GM19397 (cell line): ENCODE measurements at regions not wholly inside any gene's neighbourhood (a gene's known extent, or its start where the extent isn't known, plus 50 kb on each side); places are given as distances from the start of the nearest gene placed in this dataset.

ENCODE experiments used
- ATAC-seq: cut with Tn5 transposase; IDR thresholded peaks from one replicate; pipeline ENCODE4 v1.9.1; 2021; ENCODE audit warnings: mild to moderate bottlenecking, moderate library complexity; ENCODE audit not compliant: unreplicated experiment

- no peak for ATAC-seq
Observed at GRCh38 chr3:46114323-46114988, 87.2 kb upstream of the XCR1 start.

- ATAC-seq: no peak
Observed at GRCh38 chr3:46113608-46114007, 86.3 kb upstream of the XCR1 start.

- no peak for ATAC-seq
Observed at GRCh38 chr3:46112984-46113383, 85.7 kb upstream of the XCR1 start.

GRCh38 chr3:46112296-46112695 lies 85.0 kb upstream of the XCR1 start:
- ATAC-seq: no peak

- peak; percentile 76 for ATAC-seq
Observed at GRCh38 chr3:46110701-46111493, 83.6 kb upstream of the XCR1 start.

DNA sequence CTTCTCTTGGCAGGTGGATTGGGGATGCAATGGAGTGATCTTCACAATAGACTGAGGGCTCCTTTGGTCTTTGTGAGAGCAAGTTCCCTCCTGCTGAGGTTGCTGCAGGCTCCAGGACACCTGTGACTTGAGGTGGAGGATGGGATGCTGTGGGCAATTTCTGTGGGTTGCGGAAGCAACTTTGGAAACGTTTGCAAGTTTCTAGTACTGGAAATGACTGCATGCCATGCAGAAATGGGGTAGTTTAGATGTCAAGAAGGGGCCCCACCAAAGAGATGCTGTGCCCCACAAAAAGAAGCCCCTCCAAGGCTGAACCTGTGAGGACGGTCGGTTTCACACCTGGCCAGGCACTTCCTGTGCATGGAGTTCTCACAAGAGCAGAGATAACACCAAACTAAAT lies 80.4 kb upstream of the XCR1 start:
- no peak for ATAC-seq

- ATAC-seq: no peak
Observed at GRCh38 chr3:46105306-46105919, 78.1 kb upstream of the XCR1 start.

DNA sequence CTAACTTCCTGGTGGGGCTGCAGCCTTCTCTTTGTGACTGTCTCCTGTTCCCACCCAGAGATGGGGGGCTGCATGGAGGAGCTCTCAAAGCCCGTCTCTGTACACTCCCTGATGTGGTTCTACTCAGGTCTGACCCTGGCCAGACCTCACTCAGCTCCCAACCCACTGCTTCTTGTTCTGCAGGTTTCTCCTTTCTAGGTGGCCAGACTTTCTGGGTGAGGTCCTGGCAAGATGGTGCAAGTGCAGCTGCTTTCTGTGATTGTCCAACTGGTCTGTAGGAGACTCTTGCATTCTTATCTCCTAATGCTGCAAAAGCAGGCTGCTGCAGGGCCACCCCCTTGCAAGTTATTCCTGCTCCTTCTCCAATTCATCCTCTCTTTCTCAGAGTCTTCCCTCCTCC lies 77.4 kb upstream of the XCR1 start:
- no peak for ATAC-seq

DNA sequence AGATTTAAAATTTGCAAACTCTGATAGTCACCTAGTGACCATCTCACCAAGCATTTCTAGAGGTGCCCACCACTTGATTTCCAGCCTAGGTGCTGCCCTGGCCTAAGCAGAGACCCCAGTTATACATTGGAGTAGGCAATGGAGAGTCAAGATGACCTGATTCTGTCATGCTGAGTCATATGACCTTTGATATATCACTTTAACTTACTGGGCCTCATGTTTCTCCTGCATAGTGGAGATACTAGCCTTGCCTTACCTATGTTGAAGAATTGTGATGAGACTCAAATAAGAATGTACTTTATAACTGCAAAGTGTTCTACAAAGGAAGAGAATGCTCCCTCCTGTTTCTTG lies 75.5 kb upstream of the XCR1 start:
- ATAC-seq: no peak

- ATAC-seq: no peak
Observed at GRCh38 chr3:46102059-46102779, 74.9 kb upstream of the XCR1 start.

GRCh38 chr3:46100812-46101211 lies 73.5 kb upstream of the XCR1 start:
- no peak for ATAC-seq

- ATAC-seq: peak; percentile 38
Observed at GRCh38 chr3:46098319-46098761, 71.1 kb upstream of the XCR1 start.

- ATAC-seq: peak; percentile 16
Observed at GRCh38 chr3:46097691-46098241, 70.5 kb upstream of the XCR1 start.

DNA sequence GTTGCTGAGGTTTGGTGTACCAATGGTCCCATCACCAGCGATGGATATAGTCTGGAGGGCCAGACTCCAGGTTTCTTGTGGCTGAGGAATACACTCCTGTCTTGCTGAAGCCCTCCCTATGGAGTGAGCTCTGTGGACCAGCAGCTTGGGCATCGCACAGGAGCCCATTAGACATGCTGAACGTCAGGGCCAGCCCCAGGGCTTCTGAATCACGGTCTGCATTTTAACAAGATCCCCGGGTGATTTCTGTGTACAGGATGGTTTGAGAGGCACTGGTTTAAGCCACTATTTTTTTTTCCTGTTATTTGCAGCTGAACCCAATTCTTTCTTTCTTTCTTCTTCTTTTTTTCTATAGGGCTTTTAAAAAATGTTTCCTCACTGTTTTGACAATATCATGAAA lies 69.5 kb upstream of the XCR1 start:
- no peak for ATAC-seq

DNA sequence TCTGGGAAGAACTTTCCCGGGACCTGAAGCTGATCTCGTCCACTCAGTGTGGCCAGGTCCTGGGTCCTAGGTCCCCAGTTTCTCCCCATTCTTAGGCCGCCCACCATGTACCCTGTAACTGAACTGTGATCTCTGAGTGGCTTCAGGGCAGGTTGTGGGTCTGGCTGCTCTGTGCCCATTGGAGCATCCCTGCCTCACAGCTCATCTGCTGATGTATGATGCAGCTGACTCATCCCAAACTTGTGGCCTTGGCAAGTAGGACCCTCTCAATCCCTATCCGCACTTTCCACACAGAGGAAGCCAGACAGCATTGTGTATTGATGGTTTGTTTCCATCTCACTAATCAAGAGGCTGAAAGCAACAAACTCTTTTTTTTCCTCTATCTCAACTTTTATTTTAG lies 69.1 kb upstream of the XCR1 start:
- no peak for ATAC-seq

GRCh38 chr3:46095307-46095706 lies 68.0 kb upstream of the XCR1 start:
- peak; percentile 52 for ATAC-seq

- no peak for ATAC-seq
Observed at GRCh38 chr3:46094506-46094905, 67.2 kb upstream of the XCR1 start.

- ATAC-seq: no peak
Observed at GRCh38 chr3:46093966-46094365, 66.7 kb upstream of the XCR1 start.

DNA sequence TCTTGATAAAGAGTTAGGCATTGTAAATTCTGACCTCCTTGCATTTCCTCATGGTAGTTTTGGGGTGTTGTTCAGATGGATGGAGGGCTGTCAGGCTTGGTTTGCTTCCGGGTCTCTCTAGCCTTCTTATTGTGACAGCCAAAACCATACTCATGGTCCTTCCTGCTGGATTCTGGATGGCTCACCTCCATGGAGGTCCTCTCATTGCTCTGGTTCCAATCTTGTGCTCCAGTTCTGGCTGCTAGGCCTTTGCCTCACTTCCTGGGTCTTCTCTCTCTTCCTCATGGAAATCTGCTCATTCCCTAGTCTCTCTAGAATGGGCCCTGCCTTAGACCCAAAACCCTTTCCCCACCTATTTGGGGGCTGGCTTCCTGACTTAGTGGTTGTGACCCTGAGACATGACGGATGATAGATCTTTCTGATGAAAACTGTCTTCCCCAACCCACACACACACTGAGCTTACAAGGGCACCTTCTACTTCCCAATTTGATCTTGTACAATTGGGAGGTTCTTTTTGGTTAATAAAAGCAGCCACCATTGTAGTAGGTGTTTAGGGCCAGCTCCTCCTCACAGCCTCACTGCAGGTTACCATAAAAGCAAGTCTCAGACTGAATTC lies 66.2 kb upstream of the XCR1 start:
- no peak for ATAC-seq

DNA sequence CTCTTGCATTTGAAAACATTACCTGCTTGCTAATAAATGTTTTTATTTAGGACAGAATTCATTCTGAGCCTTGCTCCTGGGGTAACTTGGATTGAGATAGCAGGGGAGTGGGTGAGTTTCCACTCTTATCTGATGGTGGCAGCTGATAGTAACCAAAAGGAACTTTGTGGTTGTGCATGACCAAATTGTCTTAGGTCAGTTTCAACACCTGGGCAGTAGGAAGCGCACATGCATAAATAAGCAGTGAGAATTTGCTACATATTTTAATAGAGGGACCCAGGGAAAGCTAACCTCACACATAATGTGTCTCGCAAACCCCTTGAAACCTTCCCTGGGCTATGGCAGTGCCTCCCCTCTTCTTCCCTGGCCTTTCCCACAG lies 65.4 kb upstream of the XCR1 start:
- ATAC-seq: no peak
